ENCODE measurements at regions not wholly inside any gene's neighbourhood (a gene's known extent, or its start where the extent isn't known, plus 50 kb on each side); places are given as distances from the start of the nearest gene placed in this dataset.

GRCh38 chr13:21956666-21957065 is 285.8 kb downstream of the FGF9 start:
- Mint-ChIP-seq H3K27ac (no peak overlapping the region), H3K27me3 (ENCODE audit: low read depth, poor library complexity) (no peaks in the 10 kb centered on the region), H3K9me3 (peaks cover 55% of the 10 kb centered on the region), H3K4me1 (no peaks in the 10 kb centered on the region), H3K36me3 (ENCODE audit: low read depth) (peaks cover 24% of the 10 kb centered on the region), H3K4me3 (no peak overlapping the region)
- DNase-seq, result no peak
- TF ChIP-seq, protein P1, sequence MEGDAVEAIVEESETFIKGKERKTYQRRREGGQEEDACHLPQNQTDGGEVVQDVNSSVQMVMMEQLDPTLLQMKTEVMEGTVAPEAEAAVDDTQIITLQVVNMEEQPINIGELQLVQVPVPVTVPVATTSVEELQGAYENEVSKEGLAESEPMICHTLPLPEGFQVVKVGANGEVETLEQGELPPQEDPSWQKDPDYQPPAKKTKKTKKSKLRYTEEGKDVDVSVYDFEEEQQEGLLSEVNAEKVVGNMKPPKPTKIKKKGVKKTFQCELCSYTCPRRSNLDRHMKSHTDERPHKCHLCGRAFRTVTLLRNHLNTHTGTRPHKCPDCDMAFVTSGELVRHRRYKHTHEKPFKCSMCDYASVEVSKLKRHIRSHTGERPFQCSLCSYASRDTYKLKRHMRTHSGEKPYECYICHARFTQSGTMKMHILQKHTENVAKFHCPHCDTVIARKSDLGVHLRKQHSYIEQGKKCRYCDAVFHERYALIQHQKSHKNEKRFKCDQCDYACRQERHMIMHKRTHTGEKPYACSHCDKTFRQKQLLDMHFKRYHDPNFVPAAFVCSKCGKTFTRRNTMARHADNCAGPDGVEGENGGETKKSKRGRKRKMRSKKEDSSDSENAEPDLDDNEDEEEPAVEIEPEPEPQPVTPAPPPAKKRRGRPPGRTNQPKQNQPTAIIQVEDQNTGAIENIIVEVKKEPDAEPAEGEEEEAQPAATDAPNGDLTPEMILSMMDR (IDR thresholded peaks at IDR 0.05), result no peak

- no peak for DNase-seq
- Mint-ChIP-seq H3K36me3 (ENCODE audit: low read depth) (peaks cover 28% of the 10 kb centered on the region), H3K27me3 (ENCODE audit: low read depth, poor library complexity) (no peaks in the 10 kb centered on the region), H3K4me1 (no peaks in the 10 kb centered on the region), H3K9me3 (peaks cover 67% of the 10 kb centered on the region), H3K27ac (no peak overlapping the region), H3K4me3 (no peak overlapping the region)
- TF ChIP-seq, protein P1 (IDR thresholded peaks at IDR 0.05), result no peak
Observed at GRCh38 chr13:21957833-21958232, 287.0 kb downstream of the FGF9 start.

- peaks cover 64% of the 10 kb centered on the region for H3K9me3 Mint-ChIP-seq
Observed at GRCh38 chr13:21960108-21960507, 289.2 kb downstream of the FGF9 start.

DNA sequence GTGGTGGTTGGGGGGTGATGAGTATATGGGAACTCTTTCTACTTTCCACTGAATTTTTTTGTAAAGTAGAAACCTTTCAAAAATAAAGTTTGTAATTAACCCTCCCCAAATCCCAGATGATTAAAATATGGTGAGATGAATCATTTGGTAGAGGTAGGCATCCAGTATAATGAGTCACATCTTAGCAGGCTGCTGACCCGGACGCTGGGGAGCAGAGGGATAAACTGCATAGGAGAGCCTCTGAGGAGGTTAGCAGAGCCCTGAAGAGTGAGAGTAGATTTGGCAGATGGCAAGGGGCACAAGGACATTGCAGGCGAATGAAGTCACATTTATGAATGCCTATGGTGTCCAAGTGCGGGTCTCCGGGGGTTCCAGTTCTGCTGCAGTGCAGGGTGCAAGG is 293.8 kb downstream of the FGF9 start:
- no peak for DNase-seq
- H3K36me3 Mint-ChIP-seq (ENCODE audit: low read depth), result peaks cover 12% of the 10 kb centered on the region
- H3K4me3 Mint-ChIP-seq, result no peak overlapping the region
- no peak overlapping the region for H3K27ac Mint-ChIP-seq
- TF ChIP-seq, protein P1 (IDR thresholded peaks at IDR 0.05), result no peak
- peaks cover 11% of the 10 kb centered on the region for H3K4me1 Mint-ChIP-seq
- peaks cover 3% of the 10 kb centered on the region for H3K27me3 Mint-ChIP-seq (ENCODE audit: low read depth, poor library complexity)
- peaks cover 37% of the 10 kb centered on the region for H3K9me3 Mint-ChIP-seq

More at GRCh38 chr13:21960108-21960507, 289.2 kb downstream of the FGF9 start:
- H3K27ac Mint-ChIP-seq, result no peak overlapping the region
- H3K4me3 Mint-ChIP-seq, result no peak overlapping the region
- TF ChIP-seq, protein P1 (IDR thresholded peaks at IDR 0.05), result no peak
- no peak for DNase-seq
- H3K36me3 Mint-ChIP-seq (ENCODE audit: low read depth), result peaks cover 17% of the 10 kb centered on the region
- H3K27me3 Mint-ChIP-seq (ENCODE audit: low read depth, poor library complexity), result peaks cover 3% of the 10 kb centered on the region
- H3K4me1 Mint-ChIP-seq, result no peaks in the 10 kb centered on the region

DNA sequence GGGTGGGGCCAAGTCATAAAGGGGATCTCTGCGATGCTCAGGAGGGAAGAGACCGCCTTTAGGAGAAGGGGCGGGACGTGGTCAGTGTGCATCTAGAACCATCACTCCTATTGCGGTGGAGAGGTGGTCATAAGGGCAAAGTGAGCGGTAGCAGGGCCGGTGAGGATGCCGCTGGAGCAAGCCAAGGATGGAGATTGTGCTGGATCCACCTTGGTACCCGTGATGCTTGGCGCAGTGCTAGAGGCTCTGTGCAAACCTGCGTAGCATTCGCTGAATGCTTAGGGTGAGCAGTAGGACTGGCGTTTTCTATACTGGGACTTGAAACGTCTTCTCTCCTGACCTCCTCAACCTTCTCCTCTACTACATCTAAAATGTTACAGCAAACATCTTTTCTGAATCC is 294.2 kb downstream of the FGF9 start:
- H3K27me3 Mint-ChIP-seq (ENCODE audit: low read depth, poor library complexity), result peaks cover 3% of the 10 kb centered on the region
- no peak overlapping the region for H3K4me3 Mint-ChIP-seq
- DNase-seq, result no peak
- H3K27ac Mint-ChIP-seq, result no peak overlapping the region
- H3K36me3 Mint-ChIP-seq (ENCODE audit: low read depth), result peaks cover 12% of the 10 kb centered on the region
- peaks cover 11% of the 10 kb centered on the region for H3K4me1 Mint-ChIP-seq
- TF ChIP-seq, protein P1 (IDR thresholded peaks at IDR 0.05), result no peak
- H3K9me3 Mint-ChIP-seq, result peaks cover 37% of the 10 kb centered on the region

GRCh38 chr13:21966014-21966413 is 295.1 kb downstream of the FGF9 start:
- DNase-seq, result no peak
- no peak overlapping the region for H3K4me3 Mint-ChIP-seq
- TF ChIP-seq, protein P1 (IDR thresholded peaks at IDR 0.05), result no peak
- peaks cover 11% of the 10 kb centered on the region for H3K4me1 Mint-ChIP-seq
- H3K27me3 Mint-ChIP-seq (ENCODE audit: low read depth, poor library complexity), result peaks cover 3% of the 10 kb centered on the region
- H3K9me3 Mint-ChIP-seq, result peaks cover 30% of the 10 kb centered on the region
- peaks cover 11% of the 10 kb centered on the region for H3K36me3 Mint-ChIP-seq (ENCODE audit: low read depth)
- H3K27ac Mint-ChIP-seq, result no peak overlapping the region
